ENCODE measurements at regions not wholly inside any gene's neighbourhood (a gene's known extent, or its start where the extent isn't known, plus 50 kb on each side); places are given as distances from the start of the nearest gene placed in this dataset.

- TF ChIP-seq, protein P1, sequence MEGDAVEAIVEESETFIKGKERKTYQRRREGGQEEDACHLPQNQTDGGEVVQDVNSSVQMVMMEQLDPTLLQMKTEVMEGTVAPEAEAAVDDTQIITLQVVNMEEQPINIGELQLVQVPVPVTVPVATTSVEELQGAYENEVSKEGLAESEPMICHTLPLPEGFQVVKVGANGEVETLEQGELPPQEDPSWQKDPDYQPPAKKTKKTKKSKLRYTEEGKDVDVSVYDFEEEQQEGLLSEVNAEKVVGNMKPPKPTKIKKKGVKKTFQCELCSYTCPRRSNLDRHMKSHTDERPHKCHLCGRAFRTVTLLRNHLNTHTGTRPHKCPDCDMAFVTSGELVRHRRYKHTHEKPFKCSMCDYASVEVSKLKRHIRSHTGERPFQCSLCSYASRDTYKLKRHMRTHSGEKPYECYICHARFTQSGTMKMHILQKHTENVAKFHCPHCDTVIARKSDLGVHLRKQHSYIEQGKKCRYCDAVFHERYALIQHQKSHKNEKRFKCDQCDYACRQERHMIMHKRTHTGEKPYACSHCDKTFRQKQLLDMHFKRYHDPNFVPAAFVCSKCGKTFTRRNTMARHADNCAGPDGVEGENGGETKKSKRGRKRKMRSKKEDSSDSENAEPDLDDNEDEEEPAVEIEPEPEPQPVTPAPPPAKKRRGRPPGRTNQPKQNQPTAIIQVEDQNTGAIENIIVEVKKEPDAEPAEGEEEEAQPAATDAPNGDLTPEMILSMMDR (IDR thresholded peaks at IDR 0.05) = no peak
These were observed 236.2 kb upstream of the HTR2A start for GRCh38 chr13:47133011-47133445.

- TF ChIP-seq, protein P1 (IDR thresholded peaks at IDR 0.05) = no peak
These were observed 232.6 kb upstream of the HTR2A start for GRCh38 chr13:47129461-47129860.

- TF ChIP-seq, protein P1 (IDR thresholded peaks at IDR 0.05) = no peak
These were observed 229.6 kb upstream of the HTR2A start for GRCh38 chr13:47126432-47126831.

DNA sequence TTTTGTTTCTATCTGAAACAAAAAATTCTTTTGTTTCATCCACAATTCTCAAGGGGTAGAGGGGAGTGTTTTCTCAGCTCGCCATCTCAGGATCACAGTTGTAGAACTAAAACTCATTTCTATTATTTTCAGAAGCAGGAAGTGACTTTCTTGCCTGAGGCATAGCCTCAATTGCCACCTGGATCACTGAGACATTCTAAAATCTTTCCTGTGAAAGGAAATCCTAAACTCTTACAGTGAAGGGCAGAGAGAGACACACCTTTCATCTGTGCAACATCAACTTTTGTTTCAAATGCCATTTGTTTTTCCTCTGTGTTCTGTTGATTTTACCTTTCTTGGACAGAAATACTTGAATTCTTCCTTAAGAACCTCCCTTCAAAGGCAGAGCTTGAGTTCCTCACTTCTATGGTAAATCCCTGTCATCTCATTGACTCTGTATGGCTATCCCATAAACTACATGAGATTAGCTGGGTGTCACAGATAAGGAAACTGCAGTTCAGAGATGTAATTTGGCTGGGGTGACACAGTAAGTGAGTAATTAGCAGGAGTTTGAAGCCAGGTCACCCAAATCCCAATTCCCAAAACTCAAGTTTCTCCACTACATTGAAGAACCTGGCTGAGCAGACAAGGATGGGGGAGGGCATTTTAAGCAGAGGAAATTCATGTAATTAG lies 224.4 kb upstream of the HTR2A start:
- TF ChIP-seq, protein P1 (IDR thresholded peaks at IDR 0.05) = no peak

GRCh38 chr13:47120282-47120681 lies 223.4 kb upstream of the HTR2A start:
- TF ChIP-seq, protein P1 (IDR thresholded peaks at IDR 0.05) = no peak

DNA sequence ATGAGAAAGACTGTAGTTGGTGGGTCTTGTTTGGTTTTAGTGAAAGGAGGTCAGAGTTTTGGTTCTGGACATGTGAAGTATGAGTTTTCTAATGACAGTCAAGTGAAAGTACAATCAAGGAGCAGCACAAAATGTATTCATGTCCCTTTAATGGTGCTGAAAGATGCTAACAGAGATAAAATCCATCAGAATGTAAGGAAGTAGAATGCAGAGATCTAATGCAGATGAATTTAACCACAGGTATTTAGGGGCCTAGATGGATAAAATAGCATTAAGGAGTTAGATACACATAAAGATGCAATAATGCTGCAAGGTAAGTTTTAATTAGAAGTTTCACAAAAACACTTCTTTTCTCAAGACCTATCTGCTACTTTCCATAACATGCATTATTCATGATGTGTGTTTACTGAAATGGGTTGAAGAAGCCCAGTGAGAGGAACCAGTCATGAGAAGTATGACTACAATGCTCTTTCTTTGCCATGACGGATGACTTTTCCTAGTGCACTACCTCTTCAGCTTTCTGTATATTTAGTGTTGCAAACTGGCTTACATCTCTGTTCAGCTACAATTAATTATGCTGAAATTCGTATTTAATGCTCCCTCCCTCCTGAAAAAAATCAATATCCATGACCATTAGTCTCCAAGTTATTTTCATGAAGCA lies 222.9 kb upstream of the HTR2A start:
- TF ChIP-seq, protein P1 (IDR thresholded peaks at IDR 0.05) = no peak

DNA sequence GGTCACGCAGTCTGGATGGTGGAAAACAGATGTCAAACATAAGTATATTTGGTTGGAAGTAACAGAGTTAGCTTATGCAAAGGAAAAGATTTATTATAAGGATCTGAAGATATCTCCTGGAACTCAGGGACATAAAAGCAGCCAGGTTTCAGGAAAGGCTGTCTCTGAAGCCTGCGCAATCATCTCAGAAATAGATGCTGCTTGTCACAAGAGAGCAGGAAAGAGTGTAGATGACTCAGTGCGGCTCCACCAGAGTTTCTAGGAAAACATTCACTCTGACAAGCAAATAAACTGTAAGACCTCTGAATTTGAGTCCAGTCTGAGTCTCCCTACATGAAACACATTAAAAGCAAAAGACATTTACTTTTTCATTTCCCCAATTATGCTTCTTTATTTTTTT lies 220.4 kb upstream of the HTR2A start:
- TF ChIP-seq, protein P1 (IDR thresholded peaks at IDR 0.05) = no peak
